ENCODE measurements at regions not wholly inside any gene's neighbourhood (a gene's known extent, or its start where the extent isn't known, plus 50 kb on each side); places are given as distances from the start of the nearest gene placed in this dataset.

DNA sequence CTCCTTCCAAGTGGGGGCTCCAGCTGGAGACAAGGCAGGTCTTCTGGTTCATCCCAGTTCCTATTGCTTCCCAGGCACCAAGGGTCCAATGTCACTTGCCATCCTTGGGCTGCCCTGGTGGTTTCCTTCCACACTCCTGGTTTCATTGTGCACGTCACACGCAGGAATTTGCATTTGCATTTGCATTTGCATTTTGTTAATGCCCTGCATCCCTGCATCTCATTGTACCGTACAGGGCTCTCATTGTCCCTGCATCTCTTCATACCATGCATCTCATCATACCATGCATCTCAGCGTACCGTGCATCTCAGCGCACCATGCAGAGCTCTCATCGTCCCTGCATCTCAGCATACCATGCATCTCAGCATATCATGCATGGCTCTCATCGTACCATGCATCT lies 112.2 kb upstream of the SYT13 start:
- no peak overlapping the region for H3K27ac ChIP-seq (ENCODE audit: low read depth, low read length)
- no peaks in the 10 kb centered on the region for H3K27me3 ChIP-seq (ENCODE audit: control insufficient read depth, insufficient read depth, low read length)
- H3K4me3 ChIP-seq (ENCODE audit: low read depth, low read length): no peak overlapping the region
- no peaks in the 10 kb centered on the region for H3K36me3 ChIP-seq (ENCODE audit: control insufficient read depth, insufficient read depth, low read length)
- H3K4me1 ChIP-seq (ENCODE audit: control insufficient read depth, insufficient read depth, low read length): peaks cover 8% of the 10 kb centered on the region
- DNase-seq (ENCODE audit: low read depth in 4 of 6, low spot score in 6 of 6): no peak
- no peaks in the 10 kb centered on the region for H3K9me3 ChIP-seq (ENCODE audit: control insufficient read depth, insufficient read depth, low read length)
- 72% methylated on average over 8 of the region's 8 CpGs for WGBS (ENCODE audit: insufficient coverage)

- Histone ChIP-seq H3K4me3 (ENCODE audit: low read depth, low read length) (no peak overlapping the region), H3K36me3 (ENCODE audit: control insufficient read depth, insufficient read depth, low read length) (no peaks in the 10 kb centered on the region), H3K27me3 (ENCODE audit: control insufficient read depth, insufficient read depth, low read length) (no peaks in the 10 kb centered on the region), H3K4me1 (ENCODE audit: control insufficient read depth, insufficient read depth, low read length) (peaks cover 26% of the 10 kb centered on the region), H3K9me3 (ENCODE audit: control insufficient read depth, insufficient read depth, low read length) (no peaks in the 10 kb centered on the region), H3K27ac (ENCODE audit: low read depth, low read length) (no peak overlapping the region)
- 46% methylated on average over 3 of the region's 4 CpGs for WGBS (ENCODE audit: insufficient coverage)
- DNase-seq (ENCODE audit: low read depth in 4 of 6, low spot score in 6 of 6): peak in 1 of 6 donors; percentile 29
Observed at GRCh38 chr11:45396394-45396793, 110.3 kb upstream of the SYT13 start.

DNA sequence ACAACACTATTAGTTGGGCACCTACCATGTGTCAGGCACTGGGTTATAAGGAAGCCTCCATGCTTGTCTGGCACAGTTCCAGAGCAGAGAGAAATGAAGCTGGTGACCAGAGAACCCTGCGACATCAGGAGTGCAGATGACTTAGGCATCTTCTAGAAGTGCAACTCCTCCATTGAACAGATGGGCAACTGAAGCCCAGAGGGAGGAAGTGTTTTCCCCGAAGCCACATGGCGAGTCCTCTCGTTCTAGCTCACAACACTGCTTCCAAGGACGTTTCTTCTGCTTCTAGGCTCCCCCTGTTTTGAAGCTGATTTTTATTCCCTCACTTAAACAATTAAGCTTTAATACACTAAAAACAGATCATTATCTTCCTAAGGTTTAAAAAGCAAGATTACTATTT lies 109.8 kb upstream of the SYT13 start:
- H3K4me1 ChIP-seq (ENCODE audit: control insufficient read depth, insufficient read depth, low read length): peaks cover 27% of the 10 kb centered on the region
- DNase-seq (ENCODE audit: low read depth in 4 of 6, low spot score in 6 of 6): peak in 1 of 6 donors; percentile 53
- WGBS (ENCODE audit: insufficient coverage): 85% methylated on average over 2 of the region's 5 CpGs
- H3K4me3 ChIP-seq (ENCODE audit: low read depth, low read length): no peak overlapping the region
- no peak overlapping the region for H3K27ac ChIP-seq (ENCODE audit: low read depth, low read length)
- no peaks in the 10 kb centered on the region for H3K27me3 ChIP-seq (ENCODE audit: control insufficient read depth, insufficient read depth, low read length)
- no peaks in the 10 kb centered on the region for H3K9me3 ChIP-seq (ENCODE audit: control insufficient read depth, insufficient read depth, low read length)
- H3K36me3 ChIP-seq (ENCODE audit: control insufficient read depth, insufficient read depth, low read length): no peaks in the 10 kb centered on the region

DNA sequence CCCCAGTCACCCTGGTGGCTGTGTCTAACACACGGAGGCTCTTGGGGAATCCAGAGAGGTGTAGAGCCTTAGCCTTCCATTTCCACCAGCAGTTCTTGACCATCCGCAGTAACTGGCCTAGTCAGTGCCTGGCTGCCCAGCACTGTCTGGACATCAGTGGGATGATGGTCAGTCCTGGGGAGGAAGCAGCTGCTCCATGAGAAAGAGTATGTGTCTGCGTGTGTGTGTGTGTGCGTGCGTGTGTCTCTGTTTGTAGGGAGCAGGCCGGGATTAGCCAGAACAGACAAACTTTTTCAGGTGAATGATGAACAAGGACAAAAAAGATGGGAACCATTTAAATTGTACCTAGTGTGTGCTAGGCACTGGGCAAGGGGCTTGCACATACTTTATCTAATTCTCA lies 109.3 kb upstream of the SYT13 start:
- H3K27me3 ChIP-seq (ENCODE audit: control insufficient read depth, insufficient read depth, low read length): no peaks in the 10 kb centered on the region
- peaks cover 30% of the 10 kb centered on the region for H3K4me1 ChIP-seq (ENCODE audit: control insufficient read depth, insufficient read depth, low read length)
- no peaks in the 10 kb centered on the region for H3K36me3 ChIP-seq (ENCODE audit: control insufficient read depth, insufficient read depth, low read length)
- no peak overlapping the region for H3K27ac ChIP-seq (ENCODE audit: low read depth, low read length)
- DNase-seq (ENCODE audit: low read depth in 4 of 6, low spot score in 6 of 6): no peak
- no peaks in the 10 kb centered on the region for H3K9me3 ChIP-seq (ENCODE audit: control insufficient read depth, insufficient read depth, low read length)
- no peak overlapping the region for H3K4me3 ChIP-seq (ENCODE audit: low read depth, low read length)
- 93% methylated on average over 4 of the region's 6 CpGs for WGBS (ENCODE audit: insufficient coverage)

GRCh38 chr11:45394294-45395085 lies 108.3 kb upstream of the SYT13 start:
- H3K4me3 ChIP-seq (ENCODE audit: low read depth, low read length): no peak overlapping the region
- 87% methylated on average over 8 of the region's 8 CpGs for WGBS (ENCODE audit: insufficient coverage)
- no peaks in the 10 kb centered on the region for H3K36me3 ChIP-seq (ENCODE audit: control insufficient read depth, insufficient read depth, low read length)
- H3K9me3 ChIP-seq (ENCODE audit: control insufficient read depth, insufficient read depth, low read length): no peaks in the 10 kb centered on the region
- H3K4me1 ChIP-seq (ENCODE audit: control insufficient read depth, insufficient read depth, low read length): peaks cover 31% of the 10 kb centered on the region
- H3K27me3 ChIP-seq (ENCODE audit: control insufficient read depth, insufficient read depth, low read length): no peaks in the 10 kb centered on the region
- no peak for DNase-seq (ENCODE audit: low read depth in 4 of 6, low spot score in 6 of 6)
- no peak overlapping the region for H3K27ac ChIP-seq (ENCODE audit: low read depth, low read length)

- Histone ChIP-seq H3K9me3 (ENCODE audit: control insufficient read depth, insufficient read depth, low read length) (no peaks in the 10 kb centered on the region), H3K36me3 (ENCODE audit: control insufficient read depth, insufficient read depth, low read length) (no peaks in the 10 kb centered on the region), H3K27me3 (ENCODE audit: control insufficient read depth, insufficient read depth, low read length) (no peaks in the 10 kb centered on the region), H3K27ac (ENCODE audit: low read depth, low read length) (no peak overlapping the region), H3K4me3 (ENCODE audit: low read depth, low read length) (no peak overlapping the region), H3K4me1 (ENCODE audit: control insufficient read depth, insufficient read depth, low read length) (peaks cover 31% of the 10 kb centered on the region)
- 88% methylated on average over 10 of the region's 11 CpGs for WGBS (ENCODE audit: insufficient coverage)
- no peak for DNase-seq (ENCODE audit: low read depth in 4 of 6, low spot score in 6 of 6)
Observed at GRCh38 chr11:45393826-45394225, 107.7 kb upstream of the SYT13 start.

GRCh38 chr11:45393334-45393733 lies 107.2 kb upstream of the SYT13 start:
- H3K27me3 ChIP-seq (ENCODE audit: control insufficient read depth, insufficient read depth, low read length): no peaks in the 10 kb centered on the region
- 100% methylated on average over 4 of the region's 6 CpGs for WGBS (ENCODE audit: insufficient coverage)
- no peak overlapping the region for H3K27ac ChIP-seq (ENCODE audit: low read depth, low read length)

DNA sequence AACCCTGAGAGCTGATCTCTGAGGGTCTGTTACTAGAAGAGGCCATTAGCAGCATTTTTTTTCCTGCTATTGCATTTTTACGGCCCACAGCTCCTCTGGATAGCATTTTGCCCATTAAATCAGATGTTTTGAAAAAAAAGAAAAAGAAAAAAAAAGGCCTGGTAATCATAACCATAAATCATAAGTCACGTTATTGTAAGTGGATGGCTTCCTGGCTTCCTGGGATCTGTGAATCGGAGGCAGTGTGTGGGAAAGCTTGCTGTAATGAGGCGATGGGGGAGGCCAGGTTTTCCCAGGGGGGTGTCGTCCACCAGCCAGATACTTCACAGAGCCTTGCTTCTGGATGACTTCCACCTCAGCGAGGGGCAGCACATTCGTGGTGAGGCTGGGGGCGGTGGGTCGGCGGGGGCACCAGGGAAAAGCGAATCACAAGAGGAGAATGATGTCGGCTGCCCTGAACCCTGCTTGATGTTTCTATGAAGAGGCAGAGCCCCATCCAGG lies 106.5 kb upstream of the SYT13 start:
- Histone ChIP-seq H3K9me3 (ENCODE audit: control insufficient read depth, insufficient read depth, low read length) (no peaks in the 10 kb centered on the region), H3K27me3 (ENCODE audit: control insufficient read depth, insufficient read depth, low read length) (no peaks in the 10 kb centered on the region), H3K4me1 (ENCODE audit: control insufficient read depth, insufficient read depth, low read length) (peaks cover 31% of the 10 kb centered on the region), H3K36me3 (ENCODE audit: control insufficient read depth, insufficient read depth, low read length) (no peaks in the 10 kb centered on the region), H3K27ac (ENCODE audit: low read depth, low read length) (no peak overlapping the region), H3K4me3 (ENCODE audit: low read depth, low read length) (no peak overlapping the region)
- 47% methylated on average over 9 of the region's 12 CpGs for WGBS (ENCODE audit: insufficient coverage)
- peak in 1 of 6 donors; percentile 79 for DNase-seq (ENCODE audit: low read depth in 4 of 6, low spot score in 6 of 6)

More at GRCh38 chr11:45393334-45393733, 107.2 kb upstream of the SYT13 start:
- Histone ChIP-seq H3K4me1 (ENCODE audit: control insufficient read depth, insufficient read depth, low read length) (peaks cover 31% of the 10 kb centered on the region), H3K36me3 (ENCODE audit: control insufficient read depth, insufficient read depth, low read length) (no peaks in the 10 kb centered on the region), H3K9me3 (ENCODE audit: control insufficient read depth, insufficient read depth, low read length) (no peaks in the 10 kb centered on the region), H3K4me3 (ENCODE audit: low read depth, low read length) (no peak overlapping the region)
- no peak for DNase-seq (ENCODE audit: low read depth in 4 of 6, low spot score in 6 of 6)

DNA sequence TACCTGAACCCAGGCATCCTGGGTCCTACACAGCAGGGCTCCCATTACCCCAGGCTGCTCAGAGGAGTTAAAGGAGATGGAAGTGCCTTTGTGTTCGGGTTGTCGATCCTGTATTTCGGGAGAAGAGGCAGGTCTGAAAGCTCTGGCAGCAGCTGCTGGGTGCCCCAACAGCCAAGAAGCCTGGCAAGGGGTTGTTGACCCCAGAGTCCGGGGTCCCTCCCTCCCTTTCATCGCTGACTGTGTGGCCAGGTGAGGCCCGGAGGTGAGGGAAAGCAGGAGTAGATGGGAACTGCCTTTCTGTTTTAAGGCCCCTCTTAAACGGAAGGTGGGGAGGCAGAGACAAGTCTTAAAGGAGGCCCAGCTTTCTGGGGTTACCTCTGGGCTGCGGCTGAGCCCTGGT lies 106.0 kb upstream of the SYT13 start:
- no peaks in the 10 kb centered on the region for H3K36me3 ChIP-seq (ENCODE audit: control insufficient read depth, insufficient read depth, low read length)
- DNase-seq (ENCODE audit: low read depth in 4 of 6, low spot score in 6 of 6): no peak
- H3K4me3 ChIP-seq (ENCODE audit: low read depth, low read length): no peak overlapping the region
- peaks cover 31% of the 10 kb centered on the region for H3K4me1 ChIP-seq (ENCODE audit: control insufficient read depth, insufficient read depth, low read length)
- H3K27me3 ChIP-seq (ENCODE audit: control insufficient read depth, insufficient read depth, low read length): no peaks in the 10 kb centered on the region
- H3K27ac ChIP-seq (ENCODE audit: low read depth, low read length): no peak overlapping the region
- 85% methylated on average over 6 of the region's 8 CpGs for WGBS (ENCODE audit: insufficient coverage)
- H3K9me3 ChIP-seq (ENCODE audit: control insufficient read depth, insufficient read depth, low read length): no peaks in the 10 kb centered on the region

DNA sequence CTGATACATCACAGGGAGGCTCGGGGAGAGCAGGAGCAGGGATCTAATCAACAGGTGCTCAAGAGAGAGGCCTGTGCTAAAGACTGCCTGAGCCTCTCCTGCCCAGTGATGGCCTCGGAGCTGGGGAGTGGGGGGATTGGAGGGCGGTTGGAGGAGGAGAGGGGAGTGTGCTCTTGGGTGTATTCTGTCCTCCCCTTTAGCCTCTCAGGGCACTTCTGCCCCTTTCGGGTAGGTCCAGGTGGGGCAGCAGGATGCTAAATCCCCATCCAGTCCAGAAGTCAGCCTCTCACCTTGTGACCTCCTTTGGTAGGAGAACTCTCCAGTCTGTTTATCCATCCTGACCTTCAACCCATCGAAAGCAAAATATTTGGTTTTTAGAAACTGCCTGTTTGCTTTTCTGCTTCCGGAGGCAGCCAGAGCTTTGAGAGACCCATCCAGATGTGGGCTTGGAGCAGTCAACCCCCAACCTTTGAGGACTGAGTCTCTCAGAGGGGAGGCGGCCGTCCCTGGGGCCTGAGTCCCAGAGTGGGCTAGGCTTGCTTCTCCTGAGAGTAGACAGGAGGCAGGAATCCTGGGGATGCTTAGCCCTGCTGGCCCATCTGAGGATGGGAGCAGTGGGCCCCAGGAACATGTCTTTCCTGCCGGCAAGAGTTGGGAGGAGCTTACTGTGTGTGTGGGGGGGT lies 105.2 kb upstream of the SYT13 start:
- no peak for DNase-seq (ENCODE audit: low read depth in 4 of 6, low spot score in 6 of 6)
- Histone ChIP-seq H3K4me3 (ENCODE audit: low read depth, low read length) (no peak overlapping the region), H3K27ac (ENCODE audit: low read depth, low read length) (no peak overlapping the region), H3K9me3 (ENCODE audit: control insufficient read depth, insufficient read depth, low read length) (no peaks in the 10 kb centered on the region), H3K4me1 (ENCODE audit: control insufficient read depth, insufficient read depth, low read length) (peaks cover 29% of the 10 kb centered on the region), H3K27me3 (ENCODE audit: control insufficient read depth, insufficient read depth, low read length) (no peaks in the 10 kb centered on the region), H3K36me3 (ENCODE audit: control insufficient read depth, insufficient read depth, low read length) (no peaks in the 10 kb centered on the region)
- WGBS (ENCODE audit: insufficient coverage): 72% methylated on average over 7 of the region's 9 CpGs

Measured in spinal cord (tissue), 9 donors.